AG09319 (cell line): ENCODE measurements at regions not wholly inside any gene's neighbourhood (a gene's known extent, or its start where the extent isn't known, plus 50 kb on each side); places are given as distances from the start of the nearest gene placed in this dataset.

Experiments used
- DNase-seq: peaks from one replicate; pipeline ENCODE4 v3.0.0-alpha.2; 2010; ENCODE audit warnings: low read depth; ENCODE audit errors: extremely low read depth
- CTCF ChIP-seq: IDR thresholded peaks from 2 replicates; pipeline ENCODE4 v1.5.1; 2011; ENCODE audit warnings: low read depth, mild to moderate bottlenecking, inconsistent platforms, low read length, moderate library complexity

GRCh38 chr5:34500236-34500847 lies 155.8 kb upstream of the RAI14 start:
- no peak for DNase-seq
- no peak for TF ChIP-seq CTCF

GRCh38 chr5:34501016-34501415 lies 155.1 kb upstream of the RAI14 start:
- no peak for TF ChIP-seq CTCF
- no peak for DNase-seq

- TF ChIP-seq CTCF, result no peak
- no peak for DNase-seq
These were observed 154.3 kb upstream of the RAI14 start for GRCh38 chr5:34501840-34502239.

- no peak for TF ChIP-seq CTCF
- DNase-seq, result no peak
These were observed 153.5 kb upstream of the RAI14 start for GRCh38 chr5:34502581-34502980.

GRCh38 chr5:34503379-34504253 lies 152.5 kb upstream of the RAI14 start:
- no peak for TF ChIP-seq CTCF
- no peak for DNase-seq

GRCh38 chr5:34504967-34505366 lies 151.2 kb upstream of the RAI14 start:
- no peak for TF ChIP-seq CTCF
- no peak for DNase-seq

GRCh38 chr5:34505731-34506130 lies 150.4 kb upstream of the RAI14 start:
- no peak for TF ChIP-seq CTCF
- no peak for DNase-seq
